ENCODE measurements at regions not wholly inside any gene's neighbourhood (a gene's known extent, or its start where the extent isn't known, plus 50 kb on each side); places are given as distances from the start of the nearest gene placed in this dataset.

DNA sequence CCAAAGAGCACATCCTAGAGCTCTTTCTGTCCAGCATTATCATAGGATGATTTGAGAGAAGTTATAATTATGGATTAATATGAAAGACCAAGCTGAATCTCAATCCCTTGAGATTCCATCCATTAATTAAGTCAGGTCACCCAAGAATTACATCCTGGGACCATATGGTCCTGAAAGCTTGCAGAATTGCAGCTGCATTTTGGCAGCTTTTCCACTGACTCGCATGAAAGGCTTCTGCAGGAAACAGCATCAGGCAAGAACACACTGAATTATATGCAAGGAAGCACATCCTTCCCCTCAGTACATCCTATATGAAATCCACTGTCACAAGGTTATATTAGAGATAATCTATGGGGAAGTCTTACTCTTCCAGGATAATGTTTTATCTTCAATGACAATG, 109.1 kb upstream of the CTNND2 start:
- Histone ChIP-seq H3K18ac (ENCODE audit: extremely low read depth, low read length) (no peak overlapping the region), H2BK5ac (ENCODE audit: low read depth, low read length) (no peak overlapping the region), H3K79me2 (ENCODE audit: control insufficient read depth in 1 of 2, insufficient read depth in 2 of 2, low read length in 2 of 2) (no peaks in the 10 kb centered on the region), H3K23me2 (ENCODE audit: low read depth, low read length) (no peaks in the 10 kb centered on the region), H3K9ac (replicated peaks in 1 of 4; ENCODE audit: extremely low read depth in 1 of 4, low read depth in 3 of 4, low read length in 3 of 4) (no peak overlapping the region), H3K4me2 (ENCODE audit: insufficient read depth in 1 of 2, low read depth in 2 of 2, low read length in 2 of 2) (no peak overlapping the region), H2AFZ (ENCODE audit: low read length) (no peak overlapping the region), H3K27me3 (replicated peaks in 1 of 4; ENCODE audit: control insufficient read depth in 3 of 4, extremely low read depth in 1 of 4, insufficient read depth in 3 of 4, low read length in 3 of 4) (no peaks in the 10 kb centered on the region), H4K8ac (ENCODE audit: extremely low read depth, insufficient read depth, low read length) (no peak overlapping the region), H4K20me1 (replicated peaks in 1 of 2; ENCODE audit: control insufficient read depth in 1 of 2, insufficient read depth in 2 of 2, low read length in 2 of 2) (no peaks in the 10 kb centered on the region), H2BK120ac (replicated peaks; ENCODE audit: low read depth, low read length) (no peak overlapping the region), H3K4me3 (ENCODE audit: extremely low read depth in 1 of 4, insufficient read depth in 2 of 4, low read depth in 3 of 4, low read length in 4 of 4) (no peak overlapping the region), H2AK5ac (ENCODE audit: low read depth, low read length) (no peak overlapping the region), H2BK15ac (ENCODE audit: low read length) (no peak overlapping the region), H2BK20ac (ENCODE audit: low read length) (no peak overlapping the region), H3K4me1 (replicated peaks in 1 of 4; ENCODE audit: control insufficient read depth in 3 of 4, insufficient read depth in 4 of 4, low read length in 3 of 4) (no peaks in the 10 kb centered on the region; a peak in 2 of 7 replicates), H3K23ac (ENCODE audit: insufficient read length) (no peak overlapping the region), H3K9me3 (ENCODE audit: insufficient read depth in 2 of 2, low read depth in 1 of 2, low read length in 1 of 2) (peaks cover 0 to under 1% of the 10 kb centered on the region in 2 experiments; a peak in 1 of 4 replicates), H3K4ac (replicated peaks; ENCODE audit: insufficient read length, low read depth, low read length) (no peak overlapping the region), H3K79me1 (ENCODE audit: low read depth, low read length) (no peaks in the 10 kb centered on the region), H4K91ac (replicated peaks; ENCODE audit: insufficient read length, low read length) (no peak overlapping the region), H3K36me3 (ENCODE audit: control insufficient read depth in 2 of 4, insufficient read depth in 4 of 4, low read length in 3 of 4) (no peaks in the 10 kb centered on the region), H3K14ac (ENCODE audit: insufficient read length) (no peak overlapping the region), H3K27ac (ENCODE audit: low read depth, low read length) (no peak overlapping the region), H2BK12ac (ENCODE audit: low read depth, low read length) (no peak overlapping the region), H4K5ac (ENCODE audit: insufficient read length, low read depth, low read length) (no peak overlapping the region), H3K56ac (replicated peaks; ENCODE audit: insufficient read length, low read depth, low read length) (no peak overlapping the region)
- CTCF ChIA-PET (ENCODE audit: partially characterized antibody): no interaction called here
- no peak for FAIRE-seq
- no peak for DNase-seq (ENCODE audit: low read depth in 1 of 2, low spot score in 2 of 2)
- WGBS, 2 experiments (ENCODE audit: extremely low coverage in 1 of 2, insufficient coverage in 1 of 2, insufficient read length in 1 of 2, insufficient replicate concordance in 2 of 2, low coverage in 1 of 2, low lambda C conversion rate in 2 of 2, missing lambda C conversion rate in 1 of 2): 95% methylated on average over 1 of the region's 1 CpG; no CpG with 5 or more reads in 1 of the 2 experiments
- POLR2A ChIA-PET (ENCODE audit: partially characterized antibody): no interaction called here
- no peak for TF ChIP-seq CHD7 (IDR thresholded peaks at IDR 0.05; ENCODE audit: insufficient replicate concordance, low read length)

Data from H1 (cell line).